ENCODE measurements at regions not wholly inside any gene's neighbourhood (a gene's known extent, or its start where the extent isn't known, plus 50 kb on each side); places are given as distances from the start of the nearest gene placed in this dataset.
A peak's percentile ranks its signal among the peaks of the same experiment; 100 is the strongest.

- Histone ChIP-seq H3K4me2 (ENCODE audit: low read depth, low read length) (no peak overlapping the region), H3K79me2 (ENCODE audit: insufficient read depth, low read length) (no peaks in the 10 kb centered on the region), H2AFZ (ENCODE audit: low read length) (no peak overlapping the region), H3K36me3 (replicated peaks in 1 of 2; ENCODE audit: control insufficient read depth in 1 of 2, insufficient read depth in 2 of 2, low read length in 2 of 2) (no peaks in the 10 kb centered on the region), H3K9me3 (ENCODE audit: low read length) (no peaks in the 10 kb centered on the region), H3K4me3 (replicated peaks in 1 of 3; ENCODE audit: insufficient read depth in 1 of 3, low read depth in 2 of 3, low read length in 3 of 3) (no peak overlapping the region), H3K27ac (ENCODE audit: extremely low read length, insufficient read depth, low read length) (no peak overlapping the region), H3K27me3 (ENCODE audit: control insufficient read depth in 1 of 2, insufficient read depth in 2 of 2, low read length in 2 of 2) (no peaks in the 10 kb centered on the region), H4K20me1 (ENCODE audit: insufficient read depth, low read length) (no peaks in the 10 kb centered on the region), H3K4me1 (ENCODE audit: insufficient read depth, low read length) (no peaks in the 10 kb centered on the region), H3K9ac (ENCODE audit: insufficient read depth, low read depth, low read length) (no peak overlapping the region)
- TF ChIP-seq RFXANK (CRISPR knock-in tag; IDR thresholded peaks at IDR 0.05) (no peak), ZBTB7B (CRISPR knock-in tag; IDR thresholded peaks at IDR 0.05) (no peak), AHR (CRISPR knock-in tag; IDR thresholded peaks at IDR 0.05) (no peak), NFIB (CRISPR knock-in tag; IDR thresholded peaks at IDR 0.05; ENCODE audit: borderline replicate concordance) (no peak), ZNF773 (CRISPR knock-in tag; IDR thresholded peaks at IDR 0.05; ENCODE audit: borderline replicate concordance) (no peak), MAFF (IDR thresholded peaks at IDR 0.05; ENCODE audit: low read depth, low read length) (peak; percentile 83), NFAT5 (CRISPR knock-in tag; IDR thresholded peaks at IDR 0.05) (no peak), NR2F2 (IDR thresholded peaks at IDR 0.05; ENCODE audit: borderline replicate concordance, low read depth) (no peak), IRF9 (CRISPR knock-in tag; IDR thresholded peaks at IDR 0.05; ENCODE audit: borderline replicate concordance) (no peak), ZNF205 (CRISPR knock-in tag; IDR thresholded peaks at IDR 0.05) (no peak), MAFK (conservative IDR thresholded peaks at IDR 0.05 in 1 of 2, IDR thresholded peaks at IDR 0.05 in 1 of 2; ENCODE audit: low read length in 2 of 2) (peak; percentile 56 to 85; a peak in 3 of 4 replicates), ZIK1 (CRISPR knock-in tag; IDR thresholded peaks at IDR 0.05; ENCODE audit: borderline replicate concordance, low read depth) (no peak), MEF2D (CRISPR knock-in tag; IDR thresholded peaks at IDR 0.05) (no peak)
- ChIA-PET CTCF (ENCODE audit: low intra/inter-chr PET ratio, low total read pairs) (no interaction called here), POLR2A (no interaction called here)
- FAIRE-seq: no peak
- under 1% methylated on average over 4 of the region's 4 CpGs for WGBS (ENCODE audit: low lambda C conversion rate)
- no peak for ATAC-seq
- in situ Hi-C loops (cut with HindIII; ENCODE audit: extremely low pct_ligation_motif_present, low pct_unique_long_range_greater_than_20kb) (no loop called here), intact Hi-C loops (cut with micrococcal nuclease; ENCODE audit: unreplicated experiment) (no loop called here)
- BruUV-seq (replicated peaks): no TSS peak
- no peak for DNase-seq (ENCODE audit: low spot score)
These were observed 349.0 kb upstream of the AGA start for GRCh38 chr4:177791188-177791587.

All from HepG2 (cell line).